ENCODE measurements at regions not wholly inside any gene's neighbourhood (a gene's known extent, or its start where the extent isn't known, plus 50 kb on each side); places are given as distances from the start of the nearest gene placed in this dataset.
"Not testable (repeated sequence)": the region's sequence is repeated elsewhere in the genome, so short reads cannot be mapped to it uniquely, and the experiment has no call there.

DNA sequence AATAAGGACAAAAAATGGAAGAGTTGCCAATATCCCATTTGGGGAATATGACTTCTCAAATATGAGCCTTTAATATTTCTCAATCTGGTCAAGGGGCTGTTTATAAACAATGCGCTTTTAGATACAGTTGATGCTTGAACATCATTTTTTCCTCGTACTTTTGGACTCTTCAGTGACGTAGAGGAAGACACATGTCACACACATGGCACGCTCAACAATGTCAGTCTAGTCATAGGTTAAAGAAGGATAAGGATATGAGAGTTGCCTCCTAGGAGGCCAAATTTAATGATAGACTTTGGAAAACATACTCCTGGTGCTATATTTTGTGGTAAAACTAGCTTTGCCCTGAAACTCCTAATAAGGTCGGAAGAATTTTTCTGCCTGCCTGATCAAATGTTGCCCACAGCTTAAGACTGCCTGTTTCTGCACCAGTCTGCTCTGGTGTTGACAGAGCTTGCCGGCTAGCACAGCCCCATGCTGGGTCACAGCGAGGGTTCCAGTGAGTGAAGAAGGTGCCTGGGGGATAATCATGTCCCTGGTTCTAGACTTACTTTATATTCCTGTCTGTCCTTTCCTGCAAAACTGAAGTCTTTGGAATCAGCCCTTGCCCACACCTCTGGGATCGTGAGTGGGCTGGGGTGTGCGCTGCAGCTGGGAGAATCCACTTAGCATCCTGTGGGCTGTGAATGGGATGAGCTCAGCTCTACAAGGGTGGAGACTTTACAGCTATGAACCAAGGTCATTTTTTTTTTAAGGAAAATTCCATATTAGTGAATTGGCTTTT, 230.8 kb upstream of the IRX4 start:
- DNase-seq = no peak

DNA sequence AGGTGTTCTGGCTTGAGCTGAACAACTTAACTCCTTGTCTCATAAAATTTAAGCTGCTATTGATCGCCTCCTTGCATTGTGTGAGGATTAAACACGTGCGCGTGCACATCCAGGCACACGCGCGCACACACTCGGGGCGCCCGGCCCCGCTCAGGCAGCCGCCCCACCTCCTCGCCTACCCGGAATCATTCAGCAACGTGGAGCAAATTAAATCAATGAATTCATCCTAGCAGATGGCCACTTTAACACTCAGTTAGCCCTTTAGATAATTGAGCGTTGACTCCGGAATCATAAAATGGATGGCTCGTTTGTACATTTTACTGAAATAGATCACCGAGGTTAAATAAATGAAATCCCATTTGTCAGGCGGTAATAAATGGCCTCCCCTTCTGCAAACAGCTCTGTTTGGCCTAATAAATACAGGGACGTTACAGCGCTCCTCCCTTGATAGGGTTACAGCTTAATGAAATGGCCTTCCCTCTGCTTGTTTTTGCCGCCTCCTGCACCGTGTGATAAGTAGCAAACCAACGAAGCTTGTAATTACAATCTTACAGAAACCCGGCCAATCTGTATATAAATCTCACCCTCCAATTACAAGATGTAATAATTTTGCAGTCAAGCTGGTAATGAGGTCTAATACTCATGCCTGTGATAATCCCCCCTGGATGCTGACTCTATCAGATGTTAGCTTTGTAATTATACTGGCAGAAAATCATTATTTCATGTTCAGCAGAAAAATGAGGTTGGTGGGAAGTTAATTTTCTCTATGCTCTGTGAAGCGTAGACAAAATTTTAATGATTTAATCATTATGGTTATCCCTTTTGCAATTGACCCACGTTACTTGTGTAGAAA, 229.7 kb upstream of the IRX4 start:
- DNase-seq = no peak

DNA sequence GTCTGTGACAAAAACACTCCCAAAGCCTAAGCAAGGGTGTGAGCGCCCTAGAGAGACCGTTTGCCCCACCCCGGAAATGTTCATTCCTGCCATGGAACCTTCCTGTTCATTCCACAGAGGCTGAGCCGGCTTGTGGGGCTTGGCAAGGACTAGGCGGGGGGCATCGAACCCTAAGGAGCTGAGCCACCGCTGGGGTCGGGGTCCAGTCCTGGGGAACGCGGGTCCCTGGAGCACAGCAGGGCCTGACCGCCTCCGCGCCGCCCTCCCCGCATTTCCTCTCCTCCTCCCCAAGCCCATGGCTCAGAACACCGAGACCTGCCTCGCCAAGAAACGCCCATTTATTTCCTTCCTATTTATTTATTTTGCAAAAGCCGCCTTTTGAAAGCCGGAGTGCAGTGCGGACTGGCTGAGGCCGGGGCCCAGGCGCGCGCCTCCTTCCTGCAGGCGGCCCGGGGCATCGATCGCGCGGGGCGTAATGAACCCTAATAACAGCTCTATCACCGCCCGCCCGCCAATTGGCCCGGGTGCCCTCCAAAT, 228.9 kb upstream of the IRX4 start:
- DNase-seq = no peak

DNA sequence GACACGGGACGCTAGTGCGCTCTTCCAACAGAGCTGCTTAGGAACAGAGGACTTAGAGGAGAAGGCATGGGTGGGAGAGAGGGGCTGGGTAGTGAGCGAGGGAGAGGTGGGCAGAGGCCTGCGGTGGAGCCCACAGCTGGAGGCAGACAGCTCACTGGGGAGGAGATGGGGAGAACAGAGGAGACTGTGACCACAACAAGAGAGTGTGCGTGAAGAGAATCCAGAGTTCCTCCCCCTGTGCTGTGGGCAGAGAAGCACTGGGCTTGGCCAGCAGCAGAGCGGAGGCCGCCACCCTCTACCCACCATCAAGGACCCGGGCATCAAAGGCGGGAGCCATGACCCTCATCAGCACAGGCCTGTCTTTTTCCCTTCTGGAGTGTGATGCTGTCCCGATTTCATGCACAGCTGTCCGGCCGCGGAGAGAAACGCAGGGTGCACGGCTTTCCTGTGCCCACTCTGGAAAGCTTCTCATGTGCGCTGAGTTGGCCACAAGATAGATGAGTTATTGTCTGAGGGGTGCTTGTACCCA, 228.3 kb upstream of the IRX4 start:
- DNase-seq = no peak

DNA sequence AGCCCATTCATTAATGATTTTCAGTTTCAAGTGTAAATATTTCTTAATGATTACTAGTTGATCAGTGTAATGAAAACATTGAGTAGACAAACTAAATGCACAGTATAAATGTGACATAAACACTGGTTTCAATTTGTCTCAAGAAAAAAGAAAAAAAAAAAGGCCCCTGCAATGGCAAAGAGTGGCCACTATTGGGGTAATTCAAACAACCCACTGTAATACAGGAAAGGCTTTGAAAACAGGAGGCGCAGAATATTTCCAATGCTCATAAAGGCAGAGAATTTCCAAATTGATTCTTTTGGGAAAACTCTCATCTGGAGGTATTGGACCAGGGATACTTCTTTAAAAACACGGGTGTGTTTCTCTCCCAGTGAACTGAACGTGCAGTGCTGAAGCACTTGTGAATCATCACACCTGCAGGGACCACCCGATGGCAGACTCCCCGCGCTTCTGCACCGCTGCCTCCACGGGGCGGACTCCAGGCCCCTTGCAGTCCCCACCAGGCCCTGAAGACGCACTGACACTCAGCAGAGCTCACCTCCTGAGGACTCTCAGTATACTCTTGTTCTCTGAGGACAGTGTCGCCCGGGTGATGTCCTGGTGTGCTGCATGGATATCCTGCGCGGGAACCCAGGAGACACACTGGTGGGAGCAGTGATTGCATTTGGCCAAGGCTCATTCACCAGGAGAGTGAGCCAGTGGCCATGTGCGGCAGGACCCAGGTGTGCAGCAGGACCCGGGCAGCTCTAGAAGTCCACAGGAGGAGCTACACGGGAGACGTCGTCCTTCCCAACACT, 227.6 kb upstream of the IRX4 start:
- DNase-seq = no peak

DNA sequence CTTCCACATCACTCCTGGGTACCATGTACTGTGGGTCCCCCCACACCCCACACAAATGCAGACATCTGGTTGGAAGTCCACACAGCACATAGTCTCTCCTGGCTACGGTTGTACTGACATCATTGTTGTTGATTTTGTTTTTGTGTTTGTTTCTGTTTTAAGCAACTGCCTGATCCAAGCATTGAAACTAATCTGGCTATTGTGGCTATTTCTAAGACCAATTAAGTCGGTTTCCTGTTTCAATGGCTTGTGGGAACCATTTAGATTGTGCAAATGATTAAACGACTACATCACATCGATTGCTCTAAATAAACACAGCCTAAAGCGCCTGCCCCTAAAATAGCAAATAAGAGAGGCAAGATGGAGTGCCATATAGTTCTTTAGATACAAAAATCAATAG, 226.8 kb upstream of the IRX4 start:
- no peak for DNase-seq

DNA sequence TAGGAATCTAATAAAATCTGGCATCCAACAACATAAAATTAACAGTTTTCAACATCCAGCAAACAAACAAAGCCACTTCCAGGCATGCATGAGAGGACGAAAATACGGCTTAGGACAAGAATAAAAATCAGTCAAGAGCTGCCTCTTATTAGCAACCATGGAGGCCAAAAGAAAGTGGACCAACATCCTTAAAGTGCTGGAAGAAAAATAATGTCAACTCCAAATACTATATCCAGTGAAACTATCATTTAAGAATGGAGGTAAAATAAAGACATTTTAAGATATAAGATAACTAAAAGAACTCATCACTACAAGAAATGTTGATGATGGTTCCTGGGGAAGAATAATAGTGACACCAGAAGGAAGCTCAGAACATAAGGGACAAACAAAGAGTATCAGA, 224.0 kb upstream of the IRX4 start:
- no peak for DNase-seq

DNA sequence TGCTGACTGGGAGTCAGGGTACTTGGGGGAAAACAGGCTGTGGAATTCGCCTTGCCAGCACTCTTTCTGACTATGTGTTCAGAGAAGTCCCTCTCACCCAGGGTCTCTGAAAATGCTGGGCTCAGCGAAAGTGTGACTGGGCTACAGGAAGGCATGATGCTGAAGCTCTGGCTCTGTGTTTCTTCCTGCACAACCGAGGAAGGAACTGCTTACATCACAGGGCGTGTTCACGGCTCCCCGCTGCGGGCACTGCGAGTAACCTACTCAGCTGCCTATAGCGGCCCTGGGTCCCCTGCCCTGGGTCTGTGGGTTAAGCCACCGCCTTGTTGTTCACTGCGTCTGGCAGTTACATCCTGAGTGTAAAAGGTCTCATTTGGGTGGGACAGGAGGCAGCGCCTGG, 222.4 kb upstream of the IRX4 start:
- DNase-seq = no peak

DNA sequence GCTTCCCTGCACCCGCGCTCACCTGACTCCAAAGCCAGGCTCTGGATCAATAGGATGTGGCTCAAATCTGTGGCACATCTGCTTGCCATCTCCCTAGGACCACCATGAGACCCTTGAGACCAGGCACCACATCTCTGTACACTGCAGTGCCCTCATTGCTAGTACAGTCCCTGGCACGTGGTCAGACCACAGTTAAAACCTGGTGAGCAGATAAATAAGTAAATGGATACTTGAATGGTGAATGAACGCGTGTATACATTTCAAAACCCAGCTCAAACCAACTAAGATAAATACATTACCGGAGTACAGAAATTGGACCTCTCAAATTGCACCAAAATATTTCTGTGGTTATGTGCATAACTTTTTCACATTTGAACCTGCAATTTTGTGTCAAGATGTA, 221.2 kb upstream of the IRX4 start:
- no peak for DNase-seq

DNA sequence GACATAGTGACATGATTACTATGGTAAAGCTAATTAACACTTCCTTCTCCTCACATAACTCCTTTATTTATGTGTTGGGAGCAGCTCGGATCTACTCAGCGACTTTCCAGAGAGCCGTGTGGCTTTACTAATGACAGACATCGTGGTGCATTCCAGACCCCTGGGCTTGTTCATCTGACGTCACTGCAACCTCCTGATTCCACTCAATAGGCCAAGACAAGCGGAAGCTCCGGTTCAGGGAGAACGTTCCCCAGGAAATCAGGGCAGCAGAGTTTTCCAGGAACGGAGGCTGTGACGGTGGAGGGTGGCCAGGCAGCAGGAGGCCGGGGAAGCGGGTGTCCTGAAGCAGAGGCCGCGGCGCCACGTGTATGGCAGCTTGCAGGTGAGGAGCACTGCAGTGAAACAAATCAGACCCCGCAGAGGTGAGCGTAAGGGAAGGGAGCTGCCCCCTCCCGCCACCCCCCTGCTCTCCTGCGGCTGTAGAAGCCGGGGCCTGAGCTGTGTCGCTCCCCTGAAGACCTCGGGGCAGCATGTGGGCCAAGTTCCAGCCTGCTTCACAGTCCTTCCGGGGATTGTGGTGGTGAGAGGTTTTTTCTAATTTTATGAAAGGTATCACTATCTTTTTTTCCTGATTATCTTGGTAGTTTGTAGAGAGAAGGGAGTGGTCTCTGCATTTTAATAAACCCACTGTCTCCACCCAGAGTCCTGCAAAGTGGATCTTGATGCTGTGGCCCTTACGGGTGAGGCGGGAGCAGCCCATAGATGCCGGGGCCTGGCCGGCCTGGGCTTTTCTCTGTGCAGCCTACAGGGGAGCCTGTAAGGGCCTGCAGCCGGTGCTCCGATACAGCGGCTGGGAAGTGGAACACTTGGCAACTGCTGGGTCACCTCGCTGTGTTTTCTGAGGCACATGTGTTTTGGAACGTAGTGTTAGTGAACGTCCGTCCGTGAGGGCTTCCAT, 220.4 kb upstream of the IRX4 start:
- DNase-seq = no peak

DNA sequence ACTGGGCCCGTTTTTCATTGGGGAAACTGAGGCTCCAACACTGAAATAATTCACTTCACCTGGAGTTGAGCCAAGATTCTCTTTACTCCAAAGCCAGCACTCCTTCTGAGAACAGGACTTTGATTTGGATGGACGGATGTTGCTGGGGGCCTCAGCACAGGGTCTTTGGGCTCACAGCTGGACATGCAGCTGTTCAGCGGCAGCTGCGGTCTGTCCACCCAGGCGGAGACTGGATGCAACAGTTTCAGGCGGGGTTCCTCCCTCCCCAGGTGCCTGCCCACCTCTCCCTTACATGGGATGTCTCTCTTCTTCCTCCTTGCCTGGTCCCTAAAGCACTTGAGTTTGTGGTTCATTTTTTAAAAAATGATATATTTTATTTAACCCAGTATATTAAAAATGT, 219.0 kb upstream of the IRX4 start:
- DNase-seq = no peak

DNA sequence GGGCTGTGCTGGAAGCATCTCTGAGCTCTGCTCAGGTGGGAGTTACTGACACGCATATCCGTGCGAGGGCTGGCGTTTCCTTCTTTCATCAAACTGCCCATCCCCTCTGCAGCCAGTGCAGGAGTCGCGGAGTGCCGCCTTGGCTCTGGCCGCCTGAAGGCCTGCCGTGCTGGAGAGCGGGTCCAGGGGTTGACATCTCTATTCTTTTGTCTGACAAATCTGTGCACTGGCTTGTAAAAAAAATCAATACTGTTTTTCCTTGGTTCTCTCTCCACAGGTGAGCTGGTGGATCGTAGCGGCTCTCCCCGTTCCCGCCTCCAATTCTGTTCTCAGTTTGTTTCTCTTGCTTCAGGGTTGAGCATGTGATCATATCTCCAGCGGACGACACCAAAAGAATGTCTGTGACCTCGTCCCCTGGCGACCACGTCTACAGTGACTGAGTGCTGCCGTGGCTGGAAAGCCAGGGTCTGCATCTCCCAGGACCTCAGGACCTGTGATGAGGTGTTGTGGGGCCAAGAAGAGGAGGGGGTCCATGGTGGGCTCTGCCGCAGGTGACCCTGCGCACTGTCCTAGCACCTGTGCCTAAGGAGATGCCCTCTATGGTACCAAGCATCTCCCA, 214.3 kb upstream of the IRX4 start:
- no peak for DNase-seq

DNA sequence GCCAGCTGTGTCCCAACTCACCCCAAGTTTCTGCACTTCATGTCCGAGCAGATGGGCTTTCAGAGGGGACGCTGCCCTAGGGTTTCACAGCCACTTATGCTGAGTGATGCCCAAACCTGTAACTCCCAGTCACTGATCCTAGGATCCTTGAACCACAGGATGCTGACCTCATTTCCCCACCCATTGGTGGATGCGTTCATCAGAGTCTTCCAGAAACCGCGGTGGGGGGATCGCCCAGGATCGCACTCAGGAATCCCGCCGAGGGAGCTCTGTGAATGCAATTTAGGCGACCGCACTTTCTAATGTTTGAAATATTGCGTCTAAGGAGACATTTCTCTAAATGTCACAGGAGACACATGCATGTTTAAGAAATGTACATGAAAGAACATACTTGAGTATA, 212.3 kb upstream of the IRX4 start:
- no peak for DNase-seq

DNA sequence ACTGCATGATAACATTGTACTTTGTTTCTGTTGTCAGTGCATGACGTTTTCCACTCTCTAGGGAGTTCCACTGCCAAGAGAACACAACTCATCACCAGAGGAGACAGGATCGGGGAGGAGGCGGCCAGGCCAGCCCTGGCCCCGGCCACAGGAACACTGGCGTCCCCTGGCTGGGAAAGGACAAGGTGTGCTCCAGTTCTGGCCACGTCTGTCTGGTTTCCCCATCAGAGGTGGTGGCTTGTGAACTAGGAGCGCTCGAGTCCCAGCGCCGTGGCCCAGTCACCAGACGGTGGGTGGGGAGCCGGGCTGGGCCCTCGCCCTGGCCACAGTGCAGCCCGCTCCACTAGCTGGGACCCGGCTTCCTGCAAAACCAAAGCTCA, 211.9 kb upstream of the IRX4 start:
- no peak for DNase-seq

DNA sequence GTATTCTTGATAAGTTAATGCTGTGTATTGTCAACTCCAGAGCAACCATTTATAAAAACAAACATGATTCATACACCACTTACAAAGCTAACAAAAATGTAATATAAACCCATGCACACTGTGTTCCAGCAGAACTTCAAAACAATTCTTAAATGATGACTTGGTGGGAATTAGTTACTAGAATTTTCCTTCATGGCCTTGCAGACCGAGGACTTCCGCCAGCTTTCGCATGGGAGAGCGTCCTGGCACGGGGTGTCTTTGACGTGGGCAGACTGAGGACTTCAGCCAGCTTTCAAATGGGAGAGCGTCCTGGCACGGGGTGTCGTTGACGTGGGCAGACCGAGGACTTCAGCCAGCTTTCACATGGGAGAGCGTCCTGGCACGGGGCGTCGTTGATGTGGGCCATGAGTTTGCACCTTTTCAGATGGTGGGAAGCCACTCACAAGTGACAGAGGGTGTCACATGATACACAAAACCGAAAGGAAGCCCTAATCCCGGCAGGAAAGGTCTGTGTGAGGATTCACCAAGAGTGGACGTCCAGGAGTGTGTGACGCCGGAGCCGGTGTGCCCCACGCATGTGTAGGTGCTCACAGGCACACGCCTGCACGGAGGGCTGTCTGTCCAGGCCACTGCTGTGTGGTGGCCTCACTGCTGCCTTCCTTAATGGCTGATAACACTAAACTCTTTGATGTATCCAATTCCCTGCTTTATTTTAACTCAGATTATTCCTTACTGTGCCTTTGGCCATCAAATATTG, 211.3 kb upstream of the IRX4 start:
- no peak for DNase-seq

DNA sequence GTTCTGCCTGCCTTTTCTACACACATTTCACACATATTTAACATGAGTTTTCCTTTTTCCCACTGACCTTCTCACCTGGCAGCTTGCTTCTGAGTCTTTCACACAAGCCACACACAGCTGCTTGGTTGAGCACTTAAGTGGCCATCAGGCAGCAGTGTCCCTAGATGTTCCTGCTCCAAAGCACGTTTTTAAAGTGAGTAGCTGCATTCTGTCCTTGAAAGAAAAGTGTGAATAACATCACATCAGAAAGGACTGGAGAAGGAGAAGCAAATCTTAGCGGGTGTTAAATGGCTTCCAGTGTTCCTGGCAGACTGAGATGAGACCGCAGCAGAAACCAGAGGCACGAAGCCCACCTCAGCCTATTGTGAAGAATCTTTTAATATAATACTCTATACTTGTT, 209.2 kb upstream of the IRX4 start:
- DNase-seq = peak in 1 of 2 experiments; percentile 11

DNA sequence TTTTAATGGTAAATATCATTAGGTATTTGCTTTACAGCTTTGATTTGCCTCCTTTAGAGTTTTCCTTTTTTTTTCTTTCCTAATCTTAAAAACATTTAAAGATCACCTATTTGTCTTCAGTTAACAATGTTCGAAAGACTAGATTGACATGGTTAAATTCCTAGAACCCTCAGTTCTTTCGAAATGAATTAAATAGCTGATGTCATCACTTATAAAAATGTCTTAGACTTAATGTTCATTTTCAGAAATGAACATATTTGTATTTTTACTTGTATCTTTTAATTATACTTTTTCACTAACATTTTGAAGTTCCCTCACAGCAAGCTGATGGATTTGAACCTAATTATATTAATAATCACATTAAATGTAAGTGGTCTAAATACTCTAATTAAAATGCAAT, 205.3 kb upstream of the IRX4 start:
- DNase-seq = no peak

DNA sequence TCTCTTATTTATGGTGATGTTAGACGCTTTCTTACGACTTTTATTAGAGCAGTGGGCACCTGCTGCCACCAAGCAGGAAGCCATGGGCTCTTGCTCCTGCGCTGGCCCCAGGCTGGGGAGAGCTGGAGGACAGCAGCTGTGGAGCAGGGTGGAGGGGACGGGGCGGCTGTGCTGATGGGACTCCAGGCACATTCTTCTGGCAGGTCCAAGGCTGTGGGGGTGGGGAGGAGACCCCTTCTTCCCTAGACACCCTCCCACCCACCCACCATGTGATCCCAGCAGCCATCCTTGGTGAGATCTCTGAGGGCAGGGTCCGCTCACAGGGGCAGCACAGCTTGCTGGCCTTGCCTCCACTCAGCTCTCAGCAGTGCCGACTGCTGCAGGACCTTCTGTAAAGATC, 192.6 kb upstream of the IRX4 start:
- DNase-seq = no peak

DNA sequence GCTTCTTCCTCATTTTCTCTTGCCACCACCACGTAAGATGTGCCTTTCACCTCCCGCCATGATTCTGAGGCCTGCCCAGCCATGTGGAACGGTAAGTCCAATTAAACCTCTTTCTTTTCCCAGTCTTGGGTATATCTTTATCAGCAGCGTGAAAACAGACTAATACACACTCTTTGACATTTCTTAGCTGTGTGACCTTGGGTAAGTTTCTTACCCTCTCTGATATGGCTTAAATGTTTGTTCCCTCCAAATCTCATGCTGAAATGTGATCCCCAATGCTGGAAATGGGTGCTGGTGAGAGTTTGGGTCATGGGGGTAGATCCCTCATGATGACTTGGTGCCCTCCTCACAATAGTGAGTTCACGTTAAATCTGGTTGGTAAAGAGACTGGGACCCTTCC, 188.8 kb upstream of the IRX4 start:
- DNase-seq = no peak

DNA sequence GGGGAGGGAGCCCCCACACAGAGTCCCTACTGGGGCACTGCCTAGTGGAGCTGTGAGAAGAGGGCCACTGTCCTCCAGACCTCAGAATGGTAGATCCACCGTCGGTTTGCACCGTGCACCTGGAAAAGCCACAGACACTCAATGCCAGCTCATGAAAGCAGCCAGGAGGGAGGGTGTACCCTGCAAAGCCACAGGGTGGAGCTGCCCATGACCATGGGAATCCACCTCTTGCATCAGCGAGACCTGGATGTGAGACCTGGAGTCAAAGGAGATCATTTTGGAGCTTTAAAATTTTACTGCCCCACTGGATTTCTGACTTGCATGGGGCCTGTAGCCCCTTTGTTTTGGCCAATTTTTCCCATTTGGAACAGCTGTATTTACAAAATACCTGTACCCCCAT, 188.1 kb upstream of the IRX4 start:
- DNase-seq = not testable (repeated sequence)

DNA sequence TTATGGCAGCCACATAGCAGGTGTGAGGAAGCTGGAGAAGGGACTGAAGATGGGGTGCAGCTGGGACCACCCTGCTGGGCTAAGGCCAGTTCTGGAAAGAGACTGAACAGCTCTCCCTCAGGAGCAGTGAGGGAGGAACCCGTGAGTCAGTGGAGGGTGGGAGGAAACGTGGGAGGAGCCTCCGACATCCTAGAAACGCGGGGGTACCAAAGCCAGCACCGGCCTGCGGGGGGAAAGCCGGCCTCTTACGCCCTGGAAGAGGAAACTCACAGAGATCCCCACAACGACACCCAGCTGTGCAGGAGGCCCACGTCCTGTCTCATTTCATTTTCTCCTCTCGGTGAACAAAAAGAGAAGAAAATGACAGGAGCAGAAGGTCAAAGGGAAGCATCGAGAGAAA, 185.8 kb upstream of the IRX4 start:
- DNase-seq = no peak

Measured in NCI-H187 (cell line).